IPS DF 6.9 (cell line): ENCODE measurements at regions not wholly inside any gene's neighbourhood (a gene's known extent, or its start where the extent isn't known, plus 50 kb on each side); places are given as distances from the start of the nearest gene placed in this dataset.

Experiments
- DNase-seq: peaks from one replicate; pipeline ENCODE4 v3.0.0-alpha.2; 2013; ENCODE audit warnings: low read depth, low spot score
- H3K27ac ChIP-seq: one replicate; pipeline ENCODE4 v1.5.1; 2013; ENCODE audit warnings: low read length, control low read depth
- H3K27me3 ChIP-seq: 2 replicates; pipeline ENCODE4 v1.6.1; 2013; ENCODE audit warnings: mild to moderate bottlenecking, low read length; ENCODE audit not compliant: control insufficient read depth, insufficient read depth
- H3K36me3 ChIP-seq: 2 replicates; pipeline ENCODE4 v1.6.1; 2013; ENCODE audit warnings: low read length; ENCODE audit not compliant: control insufficient read depth, insufficient read depth
- H3K4me1 ChIP-seq: 2 replicates; pipeline ENCODE4 v1.6.1; 2013; ENCODE audit warnings: low read length; ENCODE audit not compliant: control insufficient read depth, insufficient read depth
- H3K4me3 ChIP-seq: 2 replicates; pipeline ENCODE4 v1.5.1; 2013; ENCODE audit warnings: mild to moderate bottlenecking, low read length
- H3K9me3 ChIP-seq: 2 replicates; pipeline ENCODE4 v1.6.1; 2013; ENCODE audit warnings: low read length, inconsistent platforms; ENCODE audit not compliant: control insufficient read depth, insufficient read depth
- WGBS: extraction: QIAGEN DNeasy Blood & Tissue Kit; methylation state at CpG from one replicate; pipeline ENCODE4 v1.1.7; 2013; ENCODE audit warnings: mixed read lengths, missing lambda C conversion rate; ENCODE audit not compliant: insufficient read length, insufficient coverage; 5-methylcytosine and 5-hydroxymethylcytosine counted together

GRCh38 chr4:177070533-177071058 lies 239.1 kb upstream of the NEIL3 start:
- H3K36me3 ChIP-seq, result no peaks in the 10 kb centered on the region
- no CpG with 5 or more reads among the region's 2 CpGs for WGBS
- no peak overlapping the region for H3K27ac ChIP-seq
- H3K4me1 ChIP-seq, result no peaks in the 10 kb centered on the region
- H3K4me3 ChIP-seq, result no peak overlapping the region
- no peaks in the 10 kb centered on the region for H3K9me3 ChIP-seq
- DNase-seq, result no peak
- no peaks in the 10 kb centered on the region for H3K27me3 ChIP-seq

DNA sequence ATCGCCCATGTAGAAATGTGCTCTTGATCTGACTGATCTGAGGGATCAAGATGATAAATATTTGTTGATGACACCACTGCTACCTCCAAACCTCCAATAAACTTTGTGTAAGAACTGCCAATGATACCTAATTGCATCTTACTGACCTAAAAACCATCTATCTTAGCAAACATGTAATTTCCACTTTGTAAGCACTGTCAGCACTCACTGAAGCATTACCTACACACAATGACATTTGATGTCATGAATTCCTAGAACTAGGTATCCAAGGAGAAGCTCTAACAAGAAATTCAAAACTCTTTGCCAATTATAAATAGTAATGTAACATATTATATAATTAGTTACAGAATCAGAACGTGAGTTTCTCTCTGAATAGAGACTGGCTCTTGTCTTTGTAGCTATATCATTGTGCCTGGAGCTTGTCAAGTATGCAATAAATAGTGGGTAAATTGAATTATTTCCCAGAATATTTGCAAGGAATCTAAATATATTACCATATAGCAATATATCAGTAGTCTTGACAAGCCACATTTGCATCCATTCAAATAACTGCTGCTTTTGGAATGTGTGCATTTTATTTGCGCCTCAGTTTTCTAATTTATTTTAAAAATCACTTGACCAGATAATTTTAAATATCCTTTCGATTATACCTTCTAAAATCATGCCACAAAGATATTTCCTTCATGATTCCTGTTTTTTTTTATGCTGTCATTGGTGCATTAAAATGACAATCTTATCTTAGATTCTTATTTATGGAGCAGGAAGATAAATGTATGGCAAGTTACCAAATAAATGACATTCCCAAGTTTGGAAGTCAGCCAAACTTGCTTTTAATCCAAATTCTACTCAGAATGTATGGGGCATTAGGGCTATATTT lies 232.3 kb upstream of the NEIL3 start:
- no peak for DNase-seq
- 100% methylated on average over 1 of the region's 4 CpGs for WGBS
- H3K27ac ChIP-seq, result no peak overlapping the region

DNA sequence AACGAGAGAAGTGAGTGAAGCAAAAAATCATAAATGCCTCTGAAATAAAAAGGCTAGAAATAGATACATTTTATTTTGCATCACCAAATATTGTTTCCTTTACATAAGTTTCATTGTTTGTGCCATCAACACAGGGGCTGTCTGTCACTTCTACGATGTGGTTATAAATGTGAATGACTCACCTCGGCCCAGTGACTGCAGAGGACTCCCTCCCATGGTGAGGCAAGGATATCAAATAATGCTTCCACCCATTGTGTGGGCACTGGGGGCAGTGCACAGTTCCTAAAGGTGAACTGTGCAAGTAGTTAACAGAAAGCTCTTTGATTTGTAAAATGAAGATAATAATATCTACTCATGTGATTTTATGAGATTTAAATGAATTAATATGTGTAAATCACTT lies 230.3 kb upstream of the NEIL3 start:
- no peak for DNase-seq
- Histone ChIP-seq H3K27me3 (no peaks in the 10 kb centered on the region), H3K27ac (no peak overlapping the region), H3K4me3 (no peak overlapping the region), H3K4me1 (no peaks in the 10 kb centered on the region), H3K36me3 (no peaks in the 10 kb centered on the region), H3K9me3 (no peaks in the 10 kb centered on the region)
- WGBS, result no CpG with 5 or more reads among the region's 3 CpGs

More for the DNA sequence above, 232.3 kb upstream of the NEIL3 start:
- no peaks in the 10 kb centered on the region for H3K36me3 ChIP-seq
- no peaks in the 10 kb centered on the region for H3K27me3 ChIP-seq
- H3K4me1 ChIP-seq, result no peaks in the 10 kb centered on the region
- H3K9me3 ChIP-seq, result no peaks in the 10 kb centered on the region
- H3K4me3 ChIP-seq, result no peak overlapping the region

DNA sequence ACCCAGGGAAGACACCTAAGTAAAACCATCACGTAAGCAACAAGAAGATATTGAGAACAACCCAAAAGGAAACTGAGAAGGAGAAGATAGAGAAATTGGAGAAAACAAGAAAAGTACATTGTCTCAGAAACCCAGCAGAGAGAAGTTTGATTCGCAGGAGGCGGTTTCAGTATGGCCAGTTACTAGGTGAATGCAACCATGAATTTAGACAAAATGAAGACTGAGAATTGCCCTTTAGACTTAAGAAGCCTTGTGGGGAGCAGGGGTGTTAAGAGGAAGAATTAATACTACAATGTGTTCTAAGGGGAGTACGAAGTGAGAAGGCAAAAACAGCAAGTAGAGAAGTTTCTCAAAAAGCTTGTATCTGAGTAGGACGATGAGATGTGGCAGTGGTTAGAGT lies 229.3 kb upstream of the NEIL3 start:
- no peaks in the 10 kb centered on the region for H3K9me3 ChIP-seq
- no peaks in the 10 kb centered on the region for H3K36me3 ChIP-seq
- H3K4me1 ChIP-seq, result no peaks in the 10 kb centered on the region
- no CpG with 5 or more reads among the region's 5 CpGs for WGBS
- H3K27me3 ChIP-seq, result no peaks in the 10 kb centered on the region
- no peak overlapping the region for H3K27ac ChIP-seq
- no peak for DNase-seq
- H3K4me3 ChIP-seq, result no peak overlapping the region

DNA sequence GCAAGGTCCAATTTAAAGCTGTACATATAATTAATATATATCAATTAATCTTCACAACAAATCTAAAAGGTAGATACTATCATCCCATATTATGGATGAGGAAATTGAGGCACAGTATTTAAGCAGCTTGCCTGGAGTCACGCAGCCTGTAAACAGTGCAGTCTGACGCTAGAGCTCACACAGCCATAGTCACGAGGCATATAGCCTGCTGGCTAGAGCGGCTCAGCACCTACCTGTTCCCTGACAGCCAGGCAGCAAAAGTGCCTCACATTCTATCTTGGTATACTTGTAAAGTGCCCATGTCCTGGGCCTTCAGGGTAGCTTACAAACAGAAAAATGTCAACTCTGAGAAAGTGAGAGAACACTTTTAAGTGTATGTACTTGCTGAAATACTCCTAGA lies 222.6 kb upstream of the NEIL3 start:
- WGBS, result no CpG with 5 or more reads among the region's 4 CpGs
- Histone ChIP-seq H3K4me1 (no peaks in the 10 kb centered on the region), H3K9me3 (no peaks in the 10 kb centered on the region), H3K36me3 (no peaks in the 10 kb centered on the region), H3K4me3 (no peak overlapping the region), H3K27ac (no peak overlapping the region), H3K27me3 (no peaks in the 10 kb centered on the region)
- DNase-seq, result no peak

GRCh38 chr4:177087499-177087898 lies 222.2 kb upstream of the NEIL3 start:
- H3K36me3 ChIP-seq, result no peaks in the 10 kb centered on the region
- WGBS, result no CpG with 5 or more reads among the region's 2 CpGs
- no peaks in the 10 kb centered on the region for H3K4me1 ChIP-seq
- no peak overlapping the region for H3K4me3 ChIP-seq
- no peak for DNase-seq
- H3K27ac ChIP-seq, result no peak overlapping the region
- no peaks in the 10 kb centered on the region for H3K9me3 ChIP-seq
- no peaks in the 10 kb centered on the region for H3K27me3 ChIP-seq

GRCh38 chr4:177091515-177091914 lies 218.2 kb upstream of the NEIL3 start:
- Histone ChIP-seq H3K27ac (no peak overlapping the region), H3K9me3 (no peaks in the 10 kb centered on the region), H3K4me1 (no peaks in the 10 kb centered on the region), H3K27me3 (no peaks in the 10 kb centered on the region), H3K4me3 (no peak overlapping the region), H3K36me3 (no peaks in the 10 kb centered on the region)
- DNase-seq, result no peak

DNA sequence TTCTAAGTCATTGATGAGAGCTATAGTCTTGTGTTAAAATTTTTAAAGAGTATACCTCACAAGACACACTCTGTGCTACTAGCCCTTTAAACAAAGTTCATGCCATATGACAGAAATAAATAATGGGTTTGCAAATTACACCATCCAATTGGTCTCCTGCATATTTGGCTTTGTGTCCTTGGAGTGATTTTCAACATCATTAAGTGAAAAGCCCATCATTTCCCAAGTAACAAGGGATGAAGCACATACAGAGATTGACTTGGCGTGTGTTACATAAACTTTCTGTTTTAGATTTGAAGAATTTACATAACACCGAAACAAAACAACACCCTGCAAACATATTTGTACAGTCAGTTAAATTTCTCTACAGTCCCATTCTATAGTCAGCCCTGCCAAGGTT lies 216.9 kb upstream of the NEIL3 start:
- Histone ChIP-seq H3K27me3 (no peaks in the 10 kb centered on the region), H3K4me3 (no peak overlapping the region), H3K36me3 (no peaks in the 10 kb centered on the region), H3K27ac (no peak overlapping the region), H3K9me3 (no peaks in the 10 kb centered on the region), H3K4me1 (no peaks in the 10 kb centered on the region)
- WGBS, result no CpG with 5 or more reads among the region's 2 CpGs
- DNase-seq, result no peak

GRCh38 chr4:177093964-177094363 lies 215.7 kb upstream of the NEIL3 start:
- no peak for DNase-seq
- no peaks in the 10 kb centered on the region for H3K9me3 ChIP-seq
- no peaks in the 10 kb centered on the region for H3K27me3 ChIP-seq
- no peaks in the 10 kb centered on the region for H3K36me3 ChIP-seq
- no peak overlapping the region for H3K27ac ChIP-seq
- no peak overlapping the region for H3K4me3 ChIP-seq
- no peaks in the 10 kb centered on the region for H3K4me1 ChIP-seq
- no CpG with 5 or more reads among the region's 1 CpG for WGBS

DNA sequence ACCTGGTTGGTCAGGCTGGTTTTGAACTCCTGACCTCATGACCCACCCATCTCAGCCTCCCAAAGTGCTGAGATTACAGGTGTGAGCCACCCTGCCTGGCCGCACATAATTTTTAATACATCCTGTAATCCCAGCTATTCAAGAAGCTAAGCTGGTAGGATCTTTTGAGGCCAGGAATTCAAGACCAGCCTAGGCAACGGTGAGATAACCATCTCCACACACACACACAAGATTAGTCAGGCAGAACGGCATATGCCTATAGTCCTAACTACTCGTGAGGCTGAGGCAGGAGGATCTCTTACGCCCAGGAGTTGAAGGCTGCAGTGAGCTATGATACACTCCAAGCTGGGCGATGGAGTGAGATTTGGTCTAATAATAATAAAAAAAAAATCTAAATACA lies 212.4 kb upstream of the NEIL3 start:
- no peaks in the 10 kb centered on the region for H3K27me3 ChIP-seq
- no peaks in the 10 kb centered on the region for H3K9me3 ChIP-seq
- H3K27ac ChIP-seq, result no peak overlapping the region
- no peaks in the 10 kb centered on the region for H3K4me1 ChIP-seq
- no peak for DNase-seq
- no peaks in the 10 kb centered on the region for H3K36me3 ChIP-seq
- no peak overlapping the region for H3K4me3 ChIP-seq
- no CpG with 5 or more reads among the region's 6 CpGs for WGBS

GRCh38 chr4:177099211-177099610 lies 210.5 kb upstream of the NEIL3 start:
- WGBS, result no CpG with 5 or more reads among the region's 6 CpGs
- Histone ChIP-seq H3K4me1 (no peaks in the 10 kb centered on the region), H3K4me3 (no peak overlapping the region), H3K36me3 (no peaks in the 10 kb centered on the region), H3K27me3 (no peaks in the 10 kb centered on the region), H3K9me3 (no peaks in the 10 kb centered on the region), H3K27ac (no peak overlapping the region)
- no peak for DNase-seq
